K562 (cell line): ENCODE measurements at regions not wholly inside any gene's neighbourhood (a gene's known extent, or its start where the extent isn't known, plus 50 kb on each side); places are given as distances from the start of the nearest gene placed in this dataset.

Source experiments
- ATAC-seq: fragments of 200-7000 bp; cut with Tn5 transposase; 3 replicates; pipeline ENCODE4 v1.9.1; 2020; ENCODE audit warnings: moderate library complexity
- BruUV-seq: library from RNA; stranded (reverse); fragments of 400-500 nt; replicated peaks from 2 replicates; lab custom pipeline; 2021; lab: Mats Ljungman, UMichigan
- CTCF ChIA-PET: fragments of 300-600 bp; formaldehyde crosslinking; extraction: SDS; loops from one replicate; lab custom pipeline; 2021; ENCODE audit warnings: low intra/inter-chr PET ratio; lab: Yijun Ruan, JAX
- POLR2A ChIA-PET: fragments of 300-600, 350-650 bp; sonication (Branson Sonifier 250); formaldehyde crosslinking; extraction: SDS; loops from one replicate; lab custom pipeline; 2021; ENCODE audit warnings: antibody characterized with exemption, inconsistent platforms; lab: Yijun Ruan, JAX
- DNase-seq, 4 experiments: peaks; one replicate each; pipeline versions ENCODE4 v3.0.0 to v3.0.0-alpha.2; 2011 to 2018; ENCODE audit warnings: low spot score in 3 of 4, mixed read lengths in 3 of 4; ENCODE audit errors: extremely low read depth in 1 of 4
- FAIRE-seq: peaks from 2 replicates; lab custom pipeline; 2011; peaks lifted over from hg19 to GRCh38; lab: Jason Lieb, UNC
- H2AFZ ChIP-seq: 2 replicates; pipeline ENCODE4 v1.6.0; 2011; ENCODE audit warnings: low read depth, low read length, control low read depth, inconsistent platforms
- H3K27ac ChIP-seq: fragments of 200-600 bp; 3 replicates; pipeline ENCODE4 v1.8.0; 2011; ENCODE audit warnings: low read depth, mild to moderate bottlenecking, control low read depth, inconsistent platforms, low read length, moderate library complexity, mixed read lengths; ENCODE audit errors: extremely low read depth
- H3K27me3 ChIP-seq, 2 experiments: fragments of 300-600 bp in 1 of 2; 2 replicates in 1 of 2; 3 replicates in 1 of 2; pipeline versions ENCODE4 v1.6.0 to v1.8.0; 2011; ENCODE audit warnings: inconsistent platforms in 2 of 2, low read length in 2 of 2, mild to moderate bottlenecking in 1 of 2, mixed read lengths in 1 of 2, moderate library complexity in 1 of 2; ENCODE audit not compliant: control insufficient read depth in 2 of 2, insufficient read depth in 2 of 2
- H3K36me3 ChIP-seq: fragments of 300-600 bp; 3 replicates; pipeline ENCODE4 v1.8.0; 2011; ENCODE audit warnings: mild to moderate bottlenecking, low read length, inconsistent platforms; ENCODE audit not compliant: control insufficient read depth, insufficient read depth
- H3K4me1 ChIP-seq, 2 experiments: fragments of 200-600 bp in 1 of 2; replicated peaks in 1 of 2; 2 replicates in 1 of 2; 3 replicates in 1 of 2; pipeline versions ENCODE4 v1.5.1 to v1.8.0; 2011; ENCODE audit warnings: inconsistent platforms in 2 of 2, low read length in 2 of 2, mild to moderate bottlenecking in 1 of 2, mixed read lengths in 1 of 2, moderate library complexity in 1 of 2; ENCODE audit not compliant: control insufficient read depth in 2 of 2, insufficient read depth in 2 of 2
- H3K4me2 ChIP-seq: 2 replicates; pipeline ENCODE4 v1.6.1; 2011; ENCODE audit warnings: low read length, control low read depth, inconsistent platforms, mixed read lengths; ENCODE audit not compliant: insufficient read depth
- H3K4me3 ChIP-seq: fragments of 200-600 bp; sonication (generic), shearing (Covaris generic); 2 replicates; pipeline ENCODE4 v1.5.1; 2016; ENCODE audit warnings: control low read depth, inconsistent platforms
- H3K79me2 ChIP-seq: fragments of 200-600 bp; 3 replicates; pipeline ENCODE4 v1.8.0; 2011; ENCODE audit warnings: low read length, inconsistent platforms; ENCODE audit not compliant: control insufficient read depth, insufficient read depth
- H3K9ac ChIP-seq, 2 experiments: 2 replicates each; pipeline versions ENCODE4 v1.6.0 to v1.6.1; 2011; ENCODE audit warnings: low read depth in 2 of 2, low read length in 2 of 2, control low read depth in 1 of 2, inconsistent platforms in 1 of 2, mild to moderate bottlenecking in 1 of 2, mixed read lengths in 1 of 2; ENCODE audit not compliant: insufficient read depth in 1 of 2
- H3K9me1 ChIP-seq: one replicate; pipeline ENCODE4 v1.6.0; 2011; ENCODE audit warnings: inconsistent platforms, mild to moderate bottlenecking, low read length, moderate library complexity; ENCODE audit not compliant: control insufficient read depth, insufficient read depth
- H3K9me3 ChIP-seq: replicated peaks from 2 replicates; pipeline ENCODE4 v1.5.1; 2011; ENCODE audit warnings: low read depth, low read length, inconsistent platforms; ENCODE audit not compliant: control insufficient read depth, insufficient read depth
- H4K20me1 ChIP-seq: replicated peaks from 2 replicates; pipeline ENCODE4 v1.6.1; 2011; ENCODE audit warnings: low read length, inconsistent platforms, mixed read lengths; ENCODE audit not compliant: control insufficient read depth, insufficient read depth
- CC2D1A ChIP-seq: fragments of 450-650 bp; IDR thresholded peaks from 2 replicates; pipeline ENCODE4 v1.6.1; 2017; ENCODE audit warnings: mild to moderate bottlenecking
- DDX20 ChIP-seq: fragments of 450-650 bp; IDR thresholded peaks from 2 replicates; pipeline ENCODE4 v1.6.1; 2016; ENCODE audit warnings: missing genetic modification characterization, low read depth, mild to moderate bottlenecking, missing compliant biosample characterization, moderate library complexity
- PURB ChIP-seq: sonication (generic); formaldehyde crosslinking; IDR thresholded peaks from 2 replicates; pipeline ENCODE4 v1.9.0; 2021; ENCODE audit warnings: low read depth, mild to moderate bottlenecking, missing genetic modification reagents
- RB1 ChIP-seq: fragments of 450-650 bp; IDR thresholded peaks from 2 replicates; pipeline ENCODE4 v1.6.1; 2017; ENCODE audit warnings: low read depth, mild to moderate bottlenecking
- TOE1 ChIP-seq, 2 experiments: fragments of 450-650 bp in 1 of 2; sonication (generic) in 1 of 2; formaldehyde crosslinking in 1 of 2; IDR thresholded peaks; 2 replicates each; pipeline versions ENCODE4 v1.7.1 to v1.8.0; 2016 to 2022; ENCODE audit warnings: borderline replicate concordance in 2 of 2, mild to moderate bottlenecking in 2 of 2, antibody characterized with exemption in 1 of 2, inconsistent platforms in 1 of 2, low read depth in 1 of 2, missing genetic modification reagents in 1 of 2, moderate library complexity in 1 of 2
- WGBS: fragments of 100-300 bp; shearing (Covaris generic); methylation state at CpG from one replicate; pipeline ENCODE4 v1.1.6; 2016; ENCODE audit warnings: low coverage, mixed read lengths; ENCODE audit not compliant: insufficient coverage; ENCODE audit errors: missing lambda C conversion rate; 5-methylcytosine and 5-hydroxymethylcytosine counted together
- in situ Hi-C: fragments of 300-500 bp; cut with MboI; formaldehyde crosslinking; loops from 4 replicates; pipeline ENCODE4 v1.15.0; 2018; ENCODE audit warnings: inconsistent platforms, mixed read lengths
- intact Hi-C: fragments of 100-400 bp; cut with micrococcal nuclease; formaldehyde crosslinking; loops from 2 replicates; pipeline ENCODE4 v1.14.2; 2022
- TF ChIP-seq, protein P1 (sequence below): fragments of 200-600 bp; sonication (generic); IDR thresholded peaks from one replicate; pipeline ENCODE4 v1.6.1; 2012; ENCODE audit warnings: mild to moderate bottlenecking, low read depth, low read length, inconsistent platforms
- TF ChIP-seq, protein P2 (sequence below): fragments of 250-450 bp; sonication (Bioruptor Pico); IDR thresholded peaks from 2 replicates; pipeline ENCODE4 v1.5.0; 2021
- TF ChIP-seq, protein P3 (sequence below): fragments of 200-800 bp; sonication (Bioruptor generic); IDR thresholded peaks from 2 replicates; pipeline ENCODE4 v1.6.1; 2017; ENCODE audit warnings: missing genetic modification characterization, missing compliant biosample characterization

DNA sequence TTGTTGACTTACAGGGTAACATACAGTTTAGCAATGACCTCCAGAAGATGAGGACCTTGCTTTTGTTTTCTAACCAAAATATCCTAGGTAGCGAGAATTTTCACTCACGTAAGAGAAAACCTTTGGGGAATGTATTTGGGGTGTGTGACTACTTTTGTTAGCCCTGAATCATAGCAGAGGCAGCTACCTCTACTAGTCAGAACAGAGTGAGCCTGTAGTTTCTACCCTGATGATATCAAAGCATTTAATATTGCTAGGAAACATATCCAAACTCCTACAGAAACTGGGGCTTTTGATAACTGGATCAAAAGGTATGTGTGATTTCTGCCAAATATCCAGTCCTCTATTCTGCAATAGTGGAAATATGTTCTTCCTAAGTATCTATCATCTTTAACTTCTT is 462.6 kb upstream of the ZEB2 start:
- ATAC-seq (no peak), DNase-seq (no peak), FAIRE-seq (no peak)
- H3K27me3 ChIP-seq: no peaks in the 10 kb centered on the region
- BruUV-seq: no TSS peak
- WGBS: 36% methylated on average over 2 of the region's 2 CpGs
- H3K4me3 ChIP-seq: no peak overlapping the region
- H4K20me1 ChIP-seq: no peaks in the 10 kb centered on the region
- in situ Hi-C loops: no loop called here
- no peak overlapping the region for H3K27ac ChIP-seq
- H3K4me1 ChIP-seq: no peaks in the 10 kb centered on the region
- intact Hi-C loops: no loop called here
- no peak overlapping the region for H2AFZ ChIP-seq
- CTCF ChIA-PET: no interaction called here
- H3K9me1 ChIP-seq: no peaks in the 10 kb centered on the region
- H3K9ac ChIP-seq: no peak overlapping the region
- no peaks in the 10 kb centered on the region for H3K9me3 ChIP-seq
- H3K4me2 ChIP-seq: no peak overlapping the region
- POLR2A ChIA-PET: no interaction called here
- H3K79me2 ChIP-seq: no peaks in the 10 kb centered on the region
- H3K36me3 ChIP-seq: no peaks in the 10 kb centered on the region
- TF ChIP-seq, protein P1, sequence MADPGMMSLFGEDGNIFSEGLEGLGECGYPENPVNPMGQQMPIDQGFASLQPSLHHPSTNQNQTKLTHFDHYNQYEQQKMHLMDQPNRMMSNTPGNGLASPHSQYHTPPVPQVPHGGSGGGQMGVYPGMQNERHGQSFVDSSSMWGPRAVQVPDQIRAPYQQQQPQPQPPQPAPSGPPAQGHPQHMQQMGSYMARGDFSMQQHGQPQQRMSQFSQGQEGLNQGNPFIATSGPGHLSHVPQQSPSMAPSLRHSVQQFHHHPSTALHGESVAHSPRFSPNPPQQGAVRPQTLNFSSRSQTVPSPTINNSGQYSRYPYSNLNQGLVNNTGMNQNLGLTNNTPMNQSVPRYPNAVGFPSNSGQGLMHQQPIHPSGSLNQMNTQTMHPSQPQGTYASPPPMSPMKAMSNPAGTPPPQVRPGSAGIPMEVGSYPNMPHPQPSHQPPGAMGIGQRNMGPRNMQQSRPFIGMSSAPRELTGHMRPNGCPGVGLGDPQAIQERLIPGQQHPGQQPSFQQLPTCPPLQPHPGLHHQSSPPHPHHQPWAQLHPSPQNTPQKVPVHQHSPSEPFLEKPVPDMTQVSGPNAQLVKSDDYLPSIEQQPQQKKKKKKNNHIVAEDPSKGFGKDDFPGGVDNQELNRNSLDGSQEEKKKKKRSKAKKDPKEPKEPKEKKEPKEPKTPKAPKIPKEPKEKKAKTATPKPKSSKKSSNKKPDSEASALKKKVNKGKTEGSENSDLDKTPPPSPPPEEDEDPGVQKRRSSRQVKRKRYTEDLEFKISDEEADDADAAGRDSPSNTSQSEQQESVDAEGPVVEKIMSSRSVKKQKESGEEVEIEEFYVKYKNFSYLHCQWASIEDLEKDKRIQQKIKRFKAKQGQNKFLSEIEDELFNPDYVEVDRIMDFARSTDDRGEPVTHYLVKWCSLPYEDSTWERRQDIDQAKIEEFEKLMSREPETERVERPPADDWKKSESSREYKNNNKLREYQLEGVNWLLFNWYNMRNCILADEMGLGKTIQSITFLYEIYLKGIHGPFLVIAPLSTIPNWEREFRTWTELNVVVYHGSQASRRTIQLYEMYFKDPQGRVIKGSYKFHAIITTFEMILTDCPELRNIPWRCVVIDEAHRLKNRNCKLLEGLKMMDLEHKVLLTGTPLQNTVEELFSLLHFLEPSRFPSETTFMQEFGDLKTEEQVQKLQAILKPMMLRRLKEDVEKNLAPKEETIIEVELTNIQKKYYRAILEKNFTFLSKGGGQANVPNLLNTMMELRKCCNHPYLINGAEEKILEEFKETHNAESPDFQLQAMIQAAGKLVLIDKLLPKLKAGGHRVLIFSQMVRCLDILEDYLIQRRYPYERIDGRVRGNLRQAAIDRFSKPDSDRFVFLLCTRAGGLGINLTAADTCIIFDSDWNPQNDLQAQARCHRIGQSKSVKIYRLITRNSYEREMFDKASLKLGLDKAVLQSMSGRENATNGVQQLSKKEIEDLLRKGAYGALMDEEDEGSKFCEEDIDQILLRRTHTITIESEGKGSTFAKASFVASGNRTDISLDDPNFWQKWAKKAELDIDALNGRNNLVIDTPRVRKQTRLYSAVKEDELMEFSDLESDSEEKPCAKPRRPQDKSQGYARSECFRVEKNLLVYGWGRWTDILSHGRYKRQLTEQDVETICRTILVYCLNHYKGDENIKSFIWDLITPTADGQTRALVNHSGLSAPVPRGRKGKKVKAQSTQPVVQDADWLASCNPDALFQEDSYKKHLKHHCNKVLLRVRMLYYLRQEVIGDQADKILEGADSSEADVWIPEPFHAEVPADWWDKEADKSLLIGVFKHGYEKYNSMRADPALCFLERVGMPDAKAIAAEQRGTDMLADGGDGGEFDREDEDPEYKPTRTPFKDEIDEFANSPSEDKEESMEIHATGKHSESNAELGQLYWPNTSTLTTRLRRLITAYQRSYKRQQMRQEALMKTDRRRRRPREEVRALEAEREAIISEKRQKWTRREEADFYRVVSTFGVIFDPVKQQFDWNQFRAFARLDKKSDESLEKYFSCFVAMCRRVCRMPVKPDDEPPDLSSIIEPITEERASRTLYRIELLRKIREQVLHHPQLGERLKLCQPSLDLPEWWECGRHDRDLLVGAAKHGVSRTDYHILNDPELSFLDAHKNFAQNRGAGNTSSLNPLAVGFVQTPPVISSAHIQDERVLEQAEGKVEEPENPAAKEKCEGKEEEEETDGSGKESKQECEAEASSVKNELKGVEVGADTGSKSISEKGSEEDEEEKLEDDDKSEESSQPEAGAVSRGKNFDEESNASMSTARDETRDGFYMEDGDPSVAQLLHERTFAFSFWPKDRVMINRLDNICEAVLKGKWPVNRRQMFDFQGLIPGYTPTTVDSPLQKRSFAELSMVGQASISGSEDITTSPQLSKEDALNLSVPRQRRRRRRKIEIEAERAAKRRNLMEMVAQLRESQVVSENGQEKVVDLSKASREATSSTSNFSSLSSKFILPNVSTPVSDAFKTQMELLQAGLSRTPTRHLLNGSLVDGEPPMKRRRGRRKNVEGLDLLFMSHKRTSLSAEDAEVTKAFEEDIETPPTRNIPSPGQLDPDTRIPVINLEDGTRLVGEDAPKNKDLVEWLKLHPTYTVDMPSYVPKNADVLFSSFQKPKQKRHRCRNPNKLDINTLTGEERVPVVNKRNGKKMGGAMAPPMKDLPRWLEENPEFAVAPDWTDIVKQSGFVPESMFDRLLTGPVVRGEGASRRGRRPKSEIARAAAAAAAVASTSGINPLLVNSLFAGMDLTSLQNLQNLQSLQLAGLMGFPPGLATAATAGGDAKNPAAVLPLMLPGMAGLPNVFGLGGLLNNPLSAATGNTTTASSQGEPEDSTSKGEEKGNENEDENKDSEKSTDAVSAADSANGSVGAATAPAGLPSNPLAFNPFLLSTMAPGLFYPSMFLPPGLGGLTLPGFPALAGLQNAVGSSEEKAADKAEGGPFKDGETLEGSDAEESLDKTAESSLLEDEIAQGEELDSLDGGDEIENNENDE: no peak
- no peak for TF ChIP-seq CC2D1A
- no peak for TF ChIP-seq DDX20 (tag)
- no peak for TF ChIP-seq PURB (CRISPR knock-in tag)
- TF ChIP-seq, protein P2, sequence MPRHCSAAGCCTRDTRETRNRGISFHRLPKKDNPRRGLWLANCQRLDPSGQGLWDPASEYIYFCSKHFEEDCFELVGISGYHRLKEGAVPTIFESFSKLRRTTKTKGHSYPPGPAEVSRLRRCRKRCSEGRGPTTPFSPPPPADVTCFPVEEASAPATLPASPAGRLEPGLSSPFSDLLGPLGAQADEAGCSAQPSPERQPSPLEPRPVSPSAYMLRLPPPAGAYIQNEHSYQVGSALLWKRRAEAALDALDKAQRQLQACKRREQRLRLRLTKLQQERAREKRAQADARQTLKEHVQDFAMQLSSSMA (CRISPR knock-in tag): no peak
- TF ChIP-seq RB1: no peak
- TF ChIP-seq, protein P3, sequence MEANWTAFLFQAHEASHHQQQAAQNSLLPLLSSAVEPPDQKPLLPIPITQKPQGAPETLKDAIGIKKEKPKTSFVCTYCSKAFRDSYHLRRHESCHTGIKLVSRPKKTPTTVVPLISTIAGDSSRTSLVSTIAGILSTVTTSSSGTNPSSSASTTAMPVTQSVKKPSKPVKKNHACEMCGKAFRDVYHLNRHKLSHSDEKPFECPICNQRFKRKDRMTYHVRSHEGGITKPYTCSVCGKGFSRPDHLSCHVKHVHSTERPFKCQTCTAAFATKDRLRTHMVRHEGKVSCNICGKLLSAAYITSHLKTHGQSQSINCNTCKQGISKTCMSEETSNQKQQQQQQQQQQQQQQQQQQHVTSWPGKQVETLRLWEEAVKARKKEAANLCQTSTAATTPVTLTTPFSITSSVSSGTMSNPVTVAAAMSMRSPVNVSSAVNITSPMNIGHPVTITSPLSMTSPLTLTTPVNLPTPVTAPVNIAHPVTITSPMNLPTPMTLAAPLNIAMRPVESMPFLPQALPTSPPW (CRISPR knock-in tag): no peak
- no peak for TF ChIP-seq TOE1 (IDR thresholded peaks at IDR 0.05; ENCODE audit: borderline replicate concordance)
- TF ChIP-seq TOE1 (CRISPR knock-in tag; IDR thresholded peaks at IDR 0.05; ENCODE audit: borderline replicate concordance, low read depth): no peak
